IgD-negative memory B cell (primary cell): ENCODE measurements at regions not wholly inside any gene's neighbourhood (a gene's known extent, or its start where the extent isn't known, plus 50 kb on each side); places are given as distances from the start of the nearest gene placed in this dataset.
A peak's percentile ranks its signal among the peaks of the same experiment; 100 is the strongest.

Source experiments
- H3K27ac Mint-ChIP-seq, 3 donors: one replicate each; pipeline ENCODE4 v1.8.0; 2020 to 2022; ENCODE audit warnings: mild to moderate bottlenecking in 3 of 3, mixed read lengths in 3 of 3, moderate library complexity in 1 of 3
- H3K27me3 Mint-ChIP-seq: one replicate; pipeline ENCODE4 v1.8.0; 2021; ENCODE audit warnings: mixed read lengths
- H3K36me3 Mint-ChIP-seq: one replicate; pipeline ENCODE4 v1.8.0; 2020; ENCODE audit warnings: mild to moderate bottlenecking, mixed read lengths
- H3K4me1 Mint-ChIP-seq, 3 donors: one replicate each; pipeline ENCODE4 v1.8.0; 2020 to 2022; ENCODE audit warnings: mixed read lengths in 3 of 3, mild to moderate bottlenecking in 1 of 3
- H3K4me3 Mint-ChIP-seq, 4 donors: one replicate each; pipeline ENCODE4 v1.8.0; 2020 to 2022; ENCODE audit warnings: mild to moderate bottlenecking in 4 of 4, mixed read lengths in 4 of 4, moderate library complexity in 3 of 4
- H3K9me3 Mint-ChIP-seq, 3 donors: one replicate each; pipeline ENCODE4 v1.8.0; 2020 to 2021; ENCODE audit warnings: mixed read lengths in 3 of 3, mild to moderate bottlenecking in 1 of 3

DNA sequence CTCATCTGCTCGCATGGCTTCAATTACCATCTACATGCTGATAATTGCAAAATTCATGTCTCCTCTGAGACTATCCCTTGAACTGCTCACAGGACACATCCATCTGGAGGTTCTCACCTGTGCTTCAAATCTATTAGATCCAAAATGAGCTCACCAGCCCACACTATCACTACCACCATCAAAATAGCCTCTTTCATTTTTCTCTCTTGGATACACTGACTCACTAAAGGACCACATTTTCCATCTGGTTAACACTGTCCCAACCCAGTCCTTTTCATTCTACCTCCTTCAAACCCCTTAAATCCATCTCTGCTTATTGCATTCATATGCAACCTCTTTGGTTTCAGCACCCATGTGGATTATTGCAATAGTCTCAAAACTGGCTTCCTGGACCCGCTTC lies 497.6 kb downstream of the MID1IP1 start:
- H3K36me3 Mint-ChIP-seq: no peaks in the 10 kb centered on the region
- H3K4me1 Mint-ChIP-seq: no peaks in the 10 kb centered on the region
- H3K9me3 Mint-ChIP-seq: peaks cover 0 to 11% (median 3%) of the 10 kb centered on the region in 3 donors
- H3K27me3 Mint-ChIP-seq: peaks cover 10% of the 10 kb centered on the region
- no peak overlapping the region for H3K4me3 Mint-ChIP-seq
- no peak overlapping the region for H3K27ac Mint-ChIP-seq

DNA sequence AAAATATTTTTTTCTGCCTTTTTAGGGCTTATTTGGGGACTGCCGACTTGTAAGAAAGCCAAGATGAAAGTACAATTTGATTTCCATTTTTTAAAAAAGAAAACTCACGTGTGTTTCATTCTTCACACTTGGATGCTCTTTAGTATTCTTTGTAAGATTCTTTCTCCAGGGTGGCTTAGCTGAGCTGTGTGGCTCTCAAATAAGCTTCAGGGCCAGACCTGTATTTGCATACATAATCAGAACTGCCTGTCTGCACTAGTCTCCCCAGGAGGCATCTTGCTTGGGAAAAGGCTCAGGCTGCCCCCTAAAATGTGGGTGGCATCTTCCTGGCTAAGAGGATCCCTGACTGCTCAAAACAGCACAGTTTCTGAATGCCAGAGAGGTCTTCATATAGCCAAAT lies 498.4 kb downstream of the MID1IP1 start:
- H3K4me3 Mint-ChIP-seq: peak overlapping the region in 1 of 4 donors; percentile 34
- H3K9me3 Mint-ChIP-seq: peaks cover 0 to 13% (median 3%) of the 10 kb centered on the region in 3 donors
- no peak overlapping the region for H3K27ac Mint-ChIP-seq
- no peaks in the 10 kb centered on the region for H3K36me3 Mint-ChIP-seq
- H3K4me1 Mint-ChIP-seq: no peaks in the 10 kb centered on the region
- peaks cover 12% of the 10 kb centered on the region for H3K27me3 Mint-ChIP-seq

DNA sequence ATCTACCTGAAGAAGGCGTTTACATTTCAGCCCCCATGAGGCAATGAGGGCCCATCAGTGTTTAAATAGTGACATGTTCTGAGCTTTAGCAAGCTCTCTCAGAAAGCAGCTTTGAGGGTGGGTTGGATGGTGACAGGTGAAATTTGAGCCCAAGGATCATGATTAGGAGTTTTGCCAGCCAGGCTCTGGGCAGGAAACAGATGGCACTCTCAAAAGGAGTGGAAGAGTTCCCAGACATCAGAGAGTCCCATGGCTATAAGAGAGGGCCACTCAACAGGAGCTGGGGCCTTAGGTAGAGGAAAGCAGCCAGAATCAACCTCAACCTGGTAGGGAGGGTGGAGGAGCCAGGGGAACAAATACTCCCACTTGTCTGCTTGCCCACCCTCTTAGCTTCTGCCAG lies 499.8 kb downstream of the MID1IP1 start:
- peaks cover 9% of the 10 kb centered on the region for H3K27me3 Mint-ChIP-seq
- peaks cover 0 to 9% (median 3%) of the 10 kb centered on the region in 3 donors for H3K9me3 Mint-ChIP-seq

DNA sequence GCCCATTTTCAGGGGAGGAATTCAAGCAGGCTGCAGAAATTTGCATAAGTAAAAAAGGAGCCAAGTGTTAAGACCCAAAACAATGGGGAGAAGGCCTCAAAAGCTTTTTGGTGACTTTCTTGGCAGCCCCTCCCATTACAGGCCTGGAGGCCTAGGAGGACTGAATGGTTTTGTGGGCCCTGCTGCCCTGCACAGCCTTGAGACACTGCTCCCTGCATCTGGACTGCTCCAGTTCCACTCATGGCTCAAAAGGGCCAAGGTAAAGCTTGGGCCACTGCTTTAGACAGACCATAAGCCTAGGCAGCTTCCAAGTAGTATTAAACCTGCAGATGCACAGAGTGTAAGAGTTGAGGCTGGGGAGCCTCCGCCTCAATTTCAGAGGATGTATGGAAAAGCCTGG lies 501.6 kb downstream of the MID1IP1 start:
- Mint-ChIP-seq H3K4me1 (no peaks in the 10 kb centered on the region), H3K27me3 (peaks cover 9% of the 10 kb centered on the region), H3K4me3 (no peak overlapping the region), H3K9me3 (peaks cover 0 to 9% (median 3%) of the 10 kb centered on the region in 3 donors), H3K36me3 (no peaks in the 10 kb centered on the region), H3K27ac (no peak overlapping the region)

More for the DNA sequence above, 499.8 kb downstream of the MID1IP1 start:
- Mint-ChIP-seq H3K4me3 (no peak overlapping the region), H3K4me1 (no peaks in the 10 kb centered on the region), H3K36me3 (no peaks in the 10 kb centered on the region), H3K27ac (no peak overlapping the region)

DNA sequence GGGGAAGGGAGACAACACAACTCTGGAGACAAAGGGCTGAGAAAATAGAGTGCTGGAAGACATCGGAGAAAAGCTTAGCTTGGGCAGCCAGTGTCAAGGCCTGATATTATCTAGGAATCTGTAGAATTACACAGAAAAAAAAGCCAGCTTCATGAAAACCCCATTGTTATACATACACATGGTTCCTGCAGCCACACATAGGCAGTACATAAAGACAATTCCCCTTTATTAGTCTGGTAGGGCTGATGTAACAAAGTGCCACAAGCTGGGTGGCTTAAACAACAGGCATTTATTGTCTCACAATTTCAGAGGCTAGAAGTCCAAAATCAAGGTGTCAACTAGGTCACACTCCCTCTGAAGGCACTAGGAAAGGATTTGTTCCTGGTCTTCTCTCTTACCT lies 503.5 kb downstream of the MID1IP1 start:
- H3K4me3 Mint-ChIP-seq: no peak overlapping the region
- H3K4me1 Mint-ChIP-seq: peaks cover 0 to under 1% (median 0%) of the 10 kb centered on the region in 3 donors
- H3K27ac Mint-ChIP-seq: no peak overlapping the region

DNA sequence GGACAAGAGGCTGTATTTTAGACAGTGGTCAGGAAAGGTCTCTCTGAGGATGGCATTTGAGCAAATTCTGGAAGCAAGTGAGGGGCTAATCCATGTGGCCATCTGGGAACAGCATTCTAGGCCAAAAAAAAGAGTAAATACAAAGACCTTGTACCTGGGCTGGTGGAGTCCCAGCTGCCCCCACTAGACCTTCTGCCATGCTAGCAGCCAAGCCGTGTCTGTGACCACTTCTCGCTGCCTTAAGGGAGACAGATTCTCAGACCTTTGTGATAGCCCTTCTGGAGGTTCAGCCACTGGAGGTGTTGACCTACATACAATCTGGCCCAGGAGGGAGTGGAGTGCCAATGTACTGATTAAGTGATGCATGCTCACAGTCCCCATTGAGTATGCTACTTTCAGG lies 506.2 kb downstream of the MID1IP1 start:
- Mint-ChIP-seq H3K27ac (no peak overlapping the region), H3K27me3 (peaks cover 10% of the 10 kb centered on the region), H3K4me3 (no peak overlapping the region), H3K36me3 (no peaks in the 10 kb centered on the region), H3K4me1 (peaks cover 0 to 3% (median 0%) of the 10 kb centered on the region in 3 donors), H3K9me3 (peaks cover 0 to 2% (median 0%) of the 10 kb centered on the region in 3 donors)

More for the DNA sequence above, 503.5 kb downstream of the MID1IP1 start:
- Mint-ChIP-seq H3K9me3 (peaks cover 0 to 9% (median 0%) of the 10 kb centered on the region in 3 donors), H3K27me3 (peaks cover 8% of the 10 kb centered on the region), H3K36me3 (no peaks in the 10 kb centered on the region)

DNA sequence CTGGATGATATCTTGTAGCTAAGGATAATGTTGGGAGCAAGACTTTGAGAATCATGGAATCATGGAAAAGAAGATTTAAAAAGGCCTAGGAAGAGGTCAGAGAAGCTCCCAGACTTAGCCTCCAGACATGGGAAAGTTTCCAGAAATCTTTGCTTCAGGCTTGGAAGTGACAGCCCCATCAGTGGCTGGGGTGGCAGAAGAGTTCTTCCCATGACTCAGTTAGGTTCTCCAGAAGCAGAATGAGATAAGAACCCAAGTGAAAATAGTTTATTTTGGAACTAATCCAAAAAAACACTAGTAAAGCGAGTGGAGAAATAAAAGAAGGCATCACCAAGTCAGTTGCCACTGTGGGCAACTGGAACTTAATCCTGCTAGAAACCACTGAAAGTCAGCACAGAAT lies 506.9 kb downstream of the MID1IP1 start:
- Mint-ChIP-seq H3K4me1 (peaks cover 0 to 3% (median 0%) of the 10 kb centered on the region in 3 donors), H3K9me3 (peaks cover 0 to 2% (median 0%) of the 10 kb centered on the region in 3 donors), H3K27ac (no peak overlapping the region), H3K4me3 (no peak overlapping the region), H3K36me3 (no peaks in the 10 kb centered on the region), H3K27me3 (peaks cover 13% of the 10 kb centered on the region)

DNA sequence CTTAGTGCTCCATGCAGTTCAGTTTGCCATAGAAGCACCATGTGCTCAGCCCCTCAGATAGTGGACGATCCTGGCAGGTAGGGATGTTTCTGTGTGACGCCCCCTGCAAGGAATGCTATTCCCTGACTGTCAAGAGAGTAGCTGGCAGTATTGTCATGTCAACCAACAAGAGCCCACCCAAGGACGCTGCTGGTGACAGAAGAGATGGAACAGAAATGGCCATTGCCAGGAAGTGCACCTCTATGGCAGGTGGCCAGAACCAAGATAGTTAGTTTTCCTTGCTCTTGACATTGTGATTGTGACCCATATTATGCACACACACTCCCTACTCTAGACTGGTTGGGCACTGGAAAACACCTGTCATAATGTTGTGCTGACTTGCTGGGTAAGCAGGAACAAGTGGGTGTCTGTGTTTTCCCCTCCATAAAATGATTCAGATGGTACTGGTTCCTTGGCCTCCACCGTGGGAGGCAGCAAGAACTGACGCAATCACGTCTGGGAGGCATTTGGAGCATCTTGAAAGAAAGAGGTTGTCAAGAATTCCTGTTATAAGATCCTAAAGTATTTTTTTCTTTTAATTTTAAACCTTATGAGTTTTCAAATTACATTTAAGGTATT lies 507.9 kb downstream of the MID1IP1 start:
- Mint-ChIP-seq H3K27me3 (peaks cover 15% of the 10 kb centered on the region), H3K36me3 (no peaks in the 10 kb centered on the region), H3K27ac (no peak overlapping the region), H3K4me3 (no peak overlapping the region), H3K9me3 (no peaks in the 10 kb centered on the region), H3K4me1 (peaks cover 0 to 5% (median 0%) of the 10 kb centered on the region in 3 donors)

DNA sequence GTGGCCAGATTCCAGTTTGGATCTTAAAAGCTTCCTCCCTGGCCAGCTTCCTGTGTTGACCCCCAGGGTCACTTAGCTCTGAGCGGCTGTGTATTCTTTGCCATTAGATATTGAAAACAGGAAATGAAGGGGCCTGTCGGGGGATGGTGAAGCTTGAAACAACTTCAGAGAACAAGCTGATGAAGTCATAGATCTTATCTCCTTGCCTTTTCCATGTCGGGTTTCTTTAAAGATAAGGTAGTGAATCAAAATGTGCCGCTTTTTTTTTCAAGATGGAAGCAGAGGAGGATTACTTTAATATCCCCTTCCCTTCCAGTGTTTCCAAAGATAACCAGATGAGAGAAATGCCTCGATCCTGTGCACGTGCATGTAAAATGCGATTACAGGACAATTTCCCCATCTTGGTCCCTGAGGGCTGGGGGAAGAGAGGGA lies 508.5 kb downstream of the MID1IP1 start:
- H3K4me3 Mint-ChIP-seq: peak overlapping the region in 1 of 4 donors; percentile 10
- H3K9me3 Mint-ChIP-seq: no peaks in the 10 kb centered on the region
- H3K27me3 Mint-ChIP-seq: peaks cover 13% of the 10 kb centered on the region
- H3K36me3 Mint-ChIP-seq: no peaks in the 10 kb centered on the region
- H3K4me1 Mint-ChIP-seq: peaks cover 0 to 5% (median 0%) of the 10 kb centered on the region in 3 donors
- no peak overlapping the region for H3K27ac Mint-ChIP-seq

DNA sequence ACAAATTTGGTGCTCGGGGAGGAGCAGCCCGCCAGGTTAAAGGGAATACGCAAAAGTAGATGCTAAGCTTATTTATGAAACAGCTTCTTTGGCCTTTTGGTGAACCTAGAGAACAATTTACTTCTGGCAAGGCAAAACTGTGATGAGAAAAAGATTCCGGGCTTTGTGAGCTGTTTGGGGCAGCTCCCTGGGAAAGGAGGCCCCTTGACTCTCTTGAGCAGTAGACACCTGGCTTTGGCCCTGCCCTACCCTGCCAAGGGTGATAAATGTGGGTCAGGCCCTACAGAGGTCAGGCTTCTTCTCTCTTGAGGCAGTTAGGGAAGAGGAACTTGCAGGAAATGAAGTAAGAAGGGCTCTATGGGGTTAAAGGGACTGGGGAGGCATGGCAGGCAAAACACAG lies 509.6 kb downstream of the MID1IP1 start:
- no peak overlapping the region for H3K4me3 Mint-ChIP-seq
- H3K27me3 Mint-ChIP-seq: peaks cover 13% of the 10 kb centered on the region
- H3K36me3 Mint-ChIP-seq: no peaks in the 10 kb centered on the region
- H3K4me1 Mint-ChIP-seq: peaks cover 0 to 5% (median 0%) of the 10 kb centered on the region in 3 donors
- no peak overlapping the region for H3K27ac Mint-ChIP-seq
- peaks cover 0 to under 1% (median 0%) of the 10 kb centered on the region in 3 donors for H3K9me3 Mint-ChIP-seq

DNA sequence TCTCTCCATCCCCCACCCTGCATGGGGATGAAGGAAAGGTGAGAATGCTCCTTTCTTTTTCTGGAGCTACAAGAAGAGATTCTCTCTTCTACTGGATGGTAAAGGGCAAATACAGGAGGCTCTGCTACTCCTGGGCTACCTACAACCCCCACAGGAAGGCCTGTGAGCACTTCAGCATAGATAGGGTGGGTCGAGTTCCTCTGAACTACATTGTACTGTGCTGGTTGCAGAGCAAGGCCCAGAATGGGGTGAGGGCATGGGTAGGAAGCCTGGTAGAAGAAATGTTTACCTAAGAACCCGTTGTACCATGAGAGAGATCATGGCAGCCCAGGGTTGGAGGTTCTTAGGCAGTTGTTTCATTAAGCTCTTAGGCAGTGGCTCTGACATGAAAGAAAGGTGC lies 510.4 kb downstream of the MID1IP1 start:
- Mint-ChIP-seq H3K9me3 (peaks cover 0 to 4% (median 3%) of the 10 kb centered on the region in 3 donors), H3K27me3 (peaks cover 13% of the 10 kb centered on the region), H3K36me3 (no peaks in the 10 kb centered on the region), H3K27ac (no peak overlapping the region), H3K4me3 (no peak overlapping the region), H3K4me1 (peaks cover 0 to 5% (median 0%) of the 10 kb centered on the region in 3 donors)

DNA sequence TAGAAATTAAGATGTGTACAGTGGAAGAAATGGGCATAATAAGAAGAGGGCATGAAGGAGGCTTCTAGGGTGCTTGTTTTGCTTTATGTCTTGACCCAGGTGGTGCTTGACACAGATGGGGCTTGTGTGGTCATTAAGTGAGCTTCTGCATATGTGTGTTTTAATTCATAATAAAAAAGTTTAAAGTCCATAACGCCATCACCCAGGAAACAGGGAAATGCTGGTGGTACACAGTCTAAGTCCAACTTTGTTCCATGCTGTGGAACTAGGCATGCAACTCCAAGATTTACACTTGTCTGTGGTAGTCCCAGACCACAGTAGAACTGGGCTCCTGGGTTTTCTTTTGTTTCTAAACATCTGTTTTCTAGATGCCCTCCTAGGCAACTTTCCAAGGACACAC lies 511.9 kb downstream of the MID1IP1 start:
- H3K27ac Mint-ChIP-seq: no peak overlapping the region
- peaks cover 0 to 4% (median 3%) of the 10 kb centered on the region in 3 donors for H3K9me3 Mint-ChIP-seq
- H3K4me3 Mint-ChIP-seq: no peak overlapping the region
- H3K27me3 Mint-ChIP-seq: peaks cover 12% of the 10 kb centered on the region
- peaks cover 0 to 5% (median 2%) of the 10 kb centered on the region in 3 donors for H3K4me1 Mint-ChIP-seq
- H3K36me3 Mint-ChIP-seq: no peaks in the 10 kb centered on the region

DNA sequence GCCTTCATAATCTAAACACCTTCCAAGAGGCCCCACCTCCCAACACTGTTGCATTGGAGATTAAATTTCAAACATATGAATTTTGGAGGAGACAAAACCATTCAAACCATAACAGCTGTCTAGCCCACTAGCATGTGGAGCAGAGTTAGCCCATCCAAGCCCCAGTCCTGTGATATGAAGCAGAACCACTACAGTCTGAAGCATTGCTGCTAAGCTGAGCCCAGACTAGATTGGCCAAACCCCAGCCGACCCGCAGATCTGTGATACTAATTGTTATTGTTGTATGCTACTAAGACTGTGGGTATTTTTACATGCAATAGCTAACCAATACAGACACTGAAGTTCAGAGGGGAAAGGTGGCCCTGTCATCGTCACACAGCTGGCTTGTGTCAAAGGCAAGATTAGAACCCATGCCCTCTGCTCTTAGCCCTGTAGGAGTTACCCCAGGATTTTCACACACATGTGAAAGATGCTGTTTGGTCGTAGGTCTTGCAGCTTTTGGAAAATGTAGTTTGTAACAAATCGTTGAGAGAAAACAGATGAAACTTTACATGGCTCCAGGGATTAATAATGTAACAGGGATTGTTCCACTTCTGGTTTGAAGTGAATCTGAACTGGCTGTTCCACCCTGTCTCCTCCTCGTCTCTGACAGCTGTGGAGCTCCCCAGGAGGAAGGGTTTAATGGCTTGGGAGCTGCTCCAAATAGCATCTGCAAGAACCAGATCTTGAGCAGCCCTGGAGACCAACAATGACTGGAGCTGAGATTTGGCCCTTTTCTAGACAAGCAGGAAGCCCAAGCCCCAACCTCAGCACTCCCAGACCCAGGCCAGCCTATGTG lies 517.5 kb downstream of the MID1IP1 start:
- peaks cover 0 to 4% (median 3%) of the 10 kb centered on the region in 3 donors for H3K9me3 Mint-ChIP-seq
- no peak overlapping the region for H3K27ac Mint-ChIP-seq
- H3K4me3 Mint-ChIP-seq: no peak overlapping the region
- no peaks in the 10 kb centered on the region for H3K36me3 Mint-ChIP-seq
- peaks cover 3% of the 10 kb centered on the region for H3K27me3 Mint-ChIP-seq
- peaks cover 0 to 2% (median 0%) of the 10 kb centered on the region in 3 donors for H3K4me1 Mint-ChIP-seq

DNA sequence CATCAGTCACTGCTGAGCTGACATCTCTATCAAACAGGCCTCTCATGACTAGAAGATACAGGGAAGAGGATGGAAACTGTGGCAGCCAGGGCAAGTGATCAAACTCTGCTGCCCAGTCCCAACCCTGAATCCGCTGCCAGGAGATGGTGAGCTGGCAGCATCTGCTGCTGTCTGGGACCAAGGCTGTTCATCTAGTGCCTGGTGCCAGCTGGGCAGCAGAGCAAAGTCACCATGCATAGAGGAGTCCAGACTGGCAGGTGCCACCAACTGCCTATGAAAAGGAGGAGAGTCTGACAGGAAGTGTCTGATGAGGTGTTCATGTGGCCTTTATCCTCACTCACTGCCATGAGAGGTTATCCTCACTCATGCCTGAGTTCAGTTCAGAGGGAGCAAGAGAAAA lies 518.9 kb downstream of the MID1IP1 start:
- peaks cover 0 to 2% (median 0%) of the 10 kb centered on the region in 3 donors for H3K4me1 Mint-ChIP-seq
- H3K4me3 Mint-ChIP-seq: no peak overlapping the region
- no peak overlapping the region for H3K27ac Mint-ChIP-seq
- peaks cover 0 to 4% (median 3%) of the 10 kb centered on the region in 3 donors for H3K9me3 Mint-ChIP-seq
- no peaks in the 10 kb centered on the region for H3K36me3 Mint-ChIP-seq
- H3K27me3 Mint-ChIP-seq: peaks cover 3% of the 10 kb centered on the region

DNA sequence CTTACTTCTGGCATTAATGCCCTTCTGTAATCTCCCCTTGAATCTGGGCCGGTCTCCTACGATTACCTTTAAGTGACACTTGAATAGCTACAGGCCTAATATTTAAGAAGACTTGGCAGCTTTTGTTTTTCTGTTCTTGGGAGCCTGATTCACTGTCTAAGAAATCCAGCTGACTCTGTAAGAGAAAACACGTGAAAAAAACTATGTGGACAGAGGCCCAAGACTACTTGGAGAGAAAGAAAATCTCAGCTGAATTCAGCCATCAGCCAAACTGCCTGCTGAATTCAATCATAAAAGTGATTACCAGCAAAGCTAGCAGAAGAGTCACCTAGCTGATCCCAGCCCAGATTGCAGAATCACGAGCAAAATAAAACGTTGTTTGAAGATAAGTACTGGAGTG lies 521.2 kb downstream of the MID1IP1 start:
- H3K36me3 Mint-ChIP-seq: no peaks in the 10 kb centered on the region
- H3K4me3 Mint-ChIP-seq: no peak overlapping the region
- no peaks in the 10 kb centered on the region for H3K9me3 Mint-ChIP-seq

More for the DNA sequence above, 521.2 kb downstream of the MID1IP1 start:
- Mint-ChIP-seq H3K27me3 (peaks cover 3% of the 10 kb centered on the region), H3K27ac (no peak overlapping the region), H3K4me1 (no peaks in the 10 kb centered on the region)
